NCI-H128 (cell line): ENCODE measurements at regions not wholly inside any gene's neighbourhood (a gene's known extent, or its start where the extent isn't known, plus 50 kb on each side); places are given as distances from the start of the nearest gene placed in this dataset.
"Not testable (repeated sequence)": the region's sequence is repeated elsewhere in the genome, so short reads cannot be mapped to it uniquely, and the experiment has no call there.

Experiments
- DNase-seq: peaks from one replicate; lab custom pipeline; 2025; ENCODE audit not compliant: unreplicated experiment; lab: John Stamatoyannopoulos, UW

DNA sequence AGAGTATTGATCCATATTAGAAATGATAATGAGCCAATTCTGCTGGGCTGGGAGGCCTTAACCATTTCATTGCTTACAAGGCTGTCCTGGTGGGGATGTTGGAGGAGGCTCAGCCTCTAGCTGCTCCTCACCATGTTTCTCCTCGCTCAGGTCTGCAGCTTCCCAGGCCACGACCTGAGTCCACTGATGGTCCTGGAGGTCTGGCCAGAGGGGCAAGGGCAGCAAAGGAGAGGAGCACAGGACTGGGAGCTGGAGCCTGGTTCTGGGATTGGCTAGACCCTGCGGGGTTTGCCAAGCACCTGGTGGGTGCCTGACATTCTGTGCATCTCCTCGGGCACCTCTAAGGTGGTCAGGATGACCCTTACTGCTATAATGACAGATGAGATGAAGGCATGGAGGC is 92.6 kb downstream of the KIF26A start:
- DNase-seq = no peak

DNA sequence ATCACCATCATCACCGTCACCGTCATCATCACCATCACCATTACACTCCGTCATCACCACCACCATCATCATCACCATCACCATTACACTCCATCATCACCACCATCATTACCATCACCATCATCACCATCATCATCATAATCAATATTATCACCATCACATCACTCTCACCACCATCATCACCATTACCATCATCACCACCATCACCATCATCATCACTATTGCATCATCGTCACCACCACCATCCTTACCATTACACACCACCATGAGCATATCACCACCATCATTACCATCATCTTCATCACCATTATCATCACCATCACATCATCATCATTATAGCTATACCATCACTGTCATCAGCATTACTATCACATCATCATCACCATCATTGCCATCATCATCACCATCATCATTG is 93.7 kb downstream of the KIF26A start:
- no peak for DNase-seq

GRCh38 chr14:104234007-104234786 is 95.8 kb downstream of the KIF26A start:
- DNase-seq = not testable (repeated sequence)

GRCh38 chr14:104235686-104236085 is 97.3 kb downstream of the KIF26A start:
- no peak for DNase-seq

DNA sequence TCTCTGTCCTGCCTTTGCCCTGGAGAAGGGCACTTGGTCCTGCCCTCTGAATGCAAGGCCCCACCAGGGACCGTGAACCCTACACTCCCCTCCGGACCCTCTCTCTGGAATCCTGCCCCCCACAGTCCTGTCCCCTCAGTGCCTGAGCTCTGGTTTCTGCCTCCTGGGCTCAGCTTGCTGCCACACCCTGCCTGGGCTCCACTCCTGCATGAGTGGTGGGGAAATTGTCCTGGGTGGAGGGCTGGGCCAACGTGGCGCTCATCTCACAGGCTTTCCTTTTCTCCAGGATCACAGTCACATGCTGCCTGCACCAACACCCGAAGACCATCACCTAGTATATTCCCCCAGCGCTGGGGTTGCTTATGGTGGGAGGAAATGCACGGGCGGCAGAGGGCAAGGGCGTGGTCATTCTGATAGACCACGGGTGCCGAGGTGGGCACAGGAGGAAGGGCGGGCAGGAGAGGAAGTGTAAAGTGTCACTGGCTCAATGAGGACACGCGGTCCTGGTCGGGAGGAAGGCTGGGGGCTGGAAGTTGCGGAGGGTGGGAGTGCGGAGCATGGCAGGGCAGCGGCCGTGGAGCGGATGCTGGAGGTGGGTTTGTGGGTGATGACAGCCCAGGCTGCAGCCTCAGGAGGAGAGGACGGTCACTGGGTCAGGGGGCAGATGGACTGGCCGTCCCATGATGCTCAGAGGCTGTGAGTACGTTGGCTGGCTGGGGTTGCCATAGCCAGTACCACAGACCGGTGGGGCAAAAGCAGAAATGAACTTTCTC is 99.5 kb downstream of the KIF26A start:
- no peak for DNase-seq

- no peak for DNase-seq
Measured at GRCh38 chr14:104238424-104239184, 100.2 kb downstream of the KIF26A start.

GRCh38 chr14:104239185-104239775 is 100.9 kb downstream of the KIF26A start:
- no peak for DNase-seq

DNA sequence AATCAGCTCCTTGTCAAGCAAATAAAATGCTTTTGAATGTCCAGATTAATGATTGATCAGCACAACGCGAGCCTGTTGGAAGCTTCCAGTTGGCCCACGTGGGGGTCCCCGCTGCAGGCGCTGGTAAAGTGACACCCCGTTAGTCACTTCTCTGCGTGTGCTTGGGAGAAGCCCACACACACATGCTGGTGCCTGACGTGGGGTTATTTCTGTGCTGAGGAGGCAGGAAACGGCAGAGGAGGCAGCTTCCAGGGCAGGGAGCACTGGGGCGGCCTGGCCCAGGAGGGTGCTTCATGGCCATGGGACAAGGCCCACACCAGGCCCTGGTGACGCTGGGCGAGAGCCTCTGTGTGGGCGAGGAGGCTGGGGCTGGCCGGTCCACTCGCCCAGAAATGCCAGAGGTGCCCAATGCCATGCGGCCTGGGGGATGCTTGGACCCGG is 101.5 kb downstream of the KIF26A start:
- DNase-seq = no peak

DNA sequence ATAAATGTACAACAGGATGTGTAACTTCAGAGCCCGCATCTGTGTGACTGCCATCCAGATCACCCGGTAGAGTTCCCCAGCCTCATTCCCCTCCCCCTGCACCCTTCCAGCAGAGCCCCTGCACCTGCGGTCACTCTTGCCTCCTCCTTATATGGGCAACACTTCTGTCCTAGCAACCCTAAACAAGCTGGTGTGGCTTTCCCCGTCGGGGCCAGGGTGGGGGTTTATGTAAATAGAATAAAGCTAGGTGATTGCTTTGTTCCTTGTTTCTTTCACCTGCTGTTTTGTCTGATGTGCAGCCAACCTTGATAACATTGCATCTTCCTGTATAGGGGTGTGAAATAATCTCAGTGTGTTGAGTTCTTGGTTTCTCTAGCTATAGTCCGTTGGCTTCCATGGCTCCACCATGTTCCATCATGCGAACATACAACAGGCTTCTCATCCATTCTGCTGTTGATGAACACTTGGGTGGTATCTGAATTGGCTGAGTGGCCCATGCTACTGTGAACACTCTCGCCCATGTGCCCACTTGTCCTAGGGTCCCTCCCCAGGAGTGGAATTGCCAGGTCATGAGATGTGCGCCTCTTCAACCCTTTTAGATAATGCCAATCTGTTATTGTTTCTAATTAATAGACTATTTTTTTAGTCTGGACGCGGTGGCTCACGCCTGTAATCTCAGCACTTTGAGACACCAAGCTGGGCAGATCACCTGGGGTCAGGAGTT is 102.2 kb downstream of the KIF26A start:
- DNase-seq = peak; percentile 34

DNA sequence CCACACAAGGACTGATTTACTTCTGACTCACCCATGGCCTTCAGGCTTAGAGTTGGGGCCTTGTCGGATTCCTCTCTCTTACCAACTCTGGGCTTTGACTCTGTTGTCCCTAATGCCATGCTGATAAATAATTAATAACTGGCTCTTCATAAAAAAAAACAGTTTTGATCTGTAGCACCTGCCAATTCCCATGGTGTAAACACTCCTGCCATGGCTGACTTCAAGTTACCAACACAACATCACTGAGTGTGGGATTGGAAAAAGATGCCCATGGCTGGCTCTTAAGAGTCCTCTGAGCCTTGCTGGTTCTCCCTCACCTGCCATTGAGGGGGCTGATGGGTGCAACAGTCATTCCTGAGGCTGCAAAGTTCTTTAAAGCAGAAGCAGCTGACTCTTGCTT is 104.8 kb downstream of the KIF26A start:
- DNase-seq = no peak

DNA sequence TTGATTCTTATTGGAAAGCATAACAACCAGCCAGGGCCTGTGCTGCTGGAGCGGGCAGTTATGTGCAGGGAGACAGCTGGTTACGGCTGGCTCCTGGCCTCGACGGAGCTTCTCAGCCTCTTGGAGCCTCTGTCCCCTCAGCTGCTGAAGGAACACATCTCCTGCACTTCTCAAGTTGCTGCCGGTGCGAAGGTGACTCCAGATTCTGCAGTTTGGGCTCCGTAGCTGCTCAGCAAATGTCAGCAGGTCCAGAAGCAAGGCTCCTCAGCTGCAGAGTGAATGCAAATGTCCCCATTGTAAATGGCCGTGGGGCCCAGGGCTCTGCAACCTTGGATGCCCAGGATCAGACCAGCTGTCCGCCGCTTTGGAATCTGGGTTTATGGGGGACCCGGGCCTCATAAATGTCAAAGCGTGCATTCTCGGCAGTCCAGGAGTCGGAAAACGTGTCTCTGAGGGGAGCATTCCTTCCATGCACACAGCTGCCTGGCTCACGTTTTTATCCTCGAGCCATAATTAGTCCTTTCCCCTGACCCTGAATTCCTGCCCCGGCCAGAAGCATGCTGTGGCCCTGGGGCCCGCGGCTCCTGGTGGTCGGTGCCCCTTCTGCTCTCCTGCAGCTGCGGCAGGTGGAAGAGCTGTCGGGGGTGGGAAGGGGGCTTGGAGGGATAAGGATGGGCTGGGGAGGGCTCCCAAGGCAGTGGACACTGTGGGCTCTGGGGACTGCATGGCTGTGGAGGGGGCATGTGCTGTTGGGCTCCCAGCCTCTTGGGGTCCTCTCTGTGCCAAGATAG is 106.0 kb downstream of the KIF26A start:
- DNase-seq = no peak

GRCh38 chr14:104245075-104245474 is 106.7 kb downstream of the KIF26A start:
- DNase-seq = no peak

- no peak for DNase-seq
Measured at GRCh38 chr14:104245723-104246122, 107.3 kb downstream of the KIF26A start.

DNA sequence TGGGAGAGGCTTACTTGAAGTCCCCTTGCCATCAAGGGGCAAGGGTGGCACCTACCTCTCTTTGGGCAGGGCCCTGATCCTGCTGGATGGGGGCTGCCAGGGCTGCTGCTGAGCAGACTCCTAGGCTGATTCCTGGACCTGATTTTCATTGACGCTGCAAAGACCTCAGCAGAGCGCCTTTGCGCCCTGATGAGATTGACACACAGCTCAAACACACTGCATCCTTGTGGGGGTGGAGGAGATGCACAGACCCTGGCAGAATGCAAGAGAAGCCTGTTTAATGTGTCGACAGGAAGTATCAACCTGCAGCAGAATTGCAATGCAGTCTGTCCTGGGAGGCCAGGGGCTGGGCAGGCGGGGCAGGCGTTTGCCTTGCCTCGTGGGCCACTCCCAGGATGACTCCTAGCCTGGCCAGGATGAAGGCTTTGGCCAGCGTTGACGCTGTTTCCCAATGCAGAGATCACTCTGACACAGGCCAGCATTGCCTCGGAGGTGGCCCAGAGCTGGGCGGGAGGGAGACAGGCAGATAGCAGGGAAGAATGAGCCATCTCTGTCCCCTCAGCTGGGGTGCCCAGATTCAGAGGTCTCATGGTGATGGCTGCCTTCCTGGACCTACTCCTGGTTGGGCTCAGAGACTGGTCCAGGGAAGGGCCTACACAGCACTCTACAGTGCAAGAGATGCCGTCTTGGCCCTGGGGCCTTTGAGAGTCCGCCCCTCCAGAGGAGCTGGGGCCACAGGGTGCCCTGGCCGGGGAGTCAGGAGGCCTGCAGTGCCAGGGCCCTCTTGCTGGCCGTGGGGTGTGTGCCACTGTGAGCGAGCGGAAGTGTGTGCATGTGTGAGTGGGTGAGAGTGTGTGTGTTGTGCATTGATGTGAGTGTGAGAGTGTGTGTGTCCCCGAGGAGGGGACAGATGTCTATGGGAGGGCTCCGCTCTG is 108.3 kb downstream of the KIF26A start:
- DNase-seq = no peak

DNA sequence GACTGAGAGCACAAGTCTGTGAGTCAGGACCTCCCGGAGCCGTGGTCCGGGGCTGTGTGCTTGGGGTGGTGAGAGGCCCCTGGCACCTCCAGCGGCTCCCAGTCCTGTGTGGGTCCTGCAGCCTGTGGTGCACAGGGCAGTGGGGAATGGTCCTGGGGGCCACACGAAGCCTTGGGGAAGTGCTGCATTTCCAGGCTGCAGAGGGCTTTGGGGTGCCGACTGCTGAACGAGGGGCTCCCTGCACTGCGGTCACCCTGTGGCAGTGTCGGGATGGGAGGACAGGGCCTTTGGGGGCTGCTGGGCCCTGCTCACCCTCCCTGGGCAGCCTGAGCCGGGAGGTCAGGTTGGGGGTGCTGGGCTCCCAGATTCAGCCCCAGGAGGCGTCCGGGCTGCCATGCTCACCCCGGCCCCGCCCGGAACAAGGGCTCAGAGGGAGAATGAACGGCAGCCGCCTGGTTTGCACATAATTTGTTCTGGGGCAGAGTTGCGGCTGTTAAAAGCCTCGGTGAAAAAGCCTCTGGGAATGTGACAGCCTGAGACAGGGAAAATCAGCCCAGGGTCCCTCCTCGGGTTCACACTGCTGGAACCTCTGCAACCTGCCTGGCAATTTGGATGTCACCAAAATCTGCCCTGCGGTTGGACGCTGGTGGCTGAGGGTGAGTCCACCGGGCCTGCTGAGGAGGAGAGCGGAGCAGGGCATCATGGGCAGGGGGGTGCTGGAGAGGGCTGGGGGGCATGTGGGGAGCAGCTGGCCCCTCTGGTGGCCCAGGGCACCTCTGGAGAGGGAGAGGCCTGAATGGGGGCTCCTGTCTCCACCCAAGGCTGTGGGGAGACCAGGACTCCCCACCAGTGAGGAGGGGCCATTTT is 109.2 kb downstream of the KIF26A start:
- no peak for DNase-seq

GRCh38 chr14:104248203-104249055 is 110.0 kb downstream of the KIF26A start:
- no peak for DNase-seq

DNA sequence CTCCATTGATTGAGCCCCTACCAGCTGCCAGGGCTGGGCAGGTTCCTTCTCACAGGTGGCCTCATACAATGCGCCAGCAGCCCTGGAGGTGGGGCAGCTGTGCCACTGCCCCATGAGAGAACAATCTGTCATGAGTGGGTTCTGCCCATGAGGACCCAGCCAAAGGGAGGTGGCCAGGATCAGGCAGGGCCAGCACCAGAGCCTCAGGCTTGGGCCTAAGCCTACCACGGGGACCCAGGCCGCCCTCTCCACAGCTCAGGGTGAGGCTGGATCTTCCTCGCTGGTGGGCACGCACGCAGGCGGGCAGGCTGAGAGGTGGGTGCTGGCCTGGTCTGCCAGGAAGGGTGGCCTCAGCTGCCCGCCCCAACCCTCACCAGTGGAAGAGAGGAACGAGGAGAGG is 110.7 kb downstream of the KIF26A start:
- DNase-seq = no peak
